ENCODE measurements at regions not wholly inside any gene's neighbourhood (a gene's known extent, or its start where the extent isn't known, plus 50 kb on each side); places are given as distances from the start of the nearest gene placed in this dataset.

DNA sequence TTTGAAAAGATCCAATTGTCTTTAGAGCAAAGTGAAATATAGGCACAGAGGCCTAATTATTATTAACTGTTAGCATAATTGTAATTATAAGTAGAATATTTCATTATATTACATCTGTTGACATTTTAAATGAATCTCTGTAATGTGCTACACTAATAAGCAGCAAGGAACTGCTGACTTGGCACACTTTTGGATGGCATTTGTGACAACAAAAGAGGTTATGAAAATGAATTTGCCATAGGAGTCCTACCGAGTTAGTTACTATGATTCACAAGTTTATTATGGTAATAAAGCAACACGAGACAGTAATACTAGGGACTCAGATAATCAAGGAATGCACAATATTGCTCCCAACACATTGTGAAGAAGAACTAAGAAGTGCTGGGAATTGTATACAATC is 213.8 kb upstream of the PCDH9 start:
- TF ChIP-seq, protein P1, sequence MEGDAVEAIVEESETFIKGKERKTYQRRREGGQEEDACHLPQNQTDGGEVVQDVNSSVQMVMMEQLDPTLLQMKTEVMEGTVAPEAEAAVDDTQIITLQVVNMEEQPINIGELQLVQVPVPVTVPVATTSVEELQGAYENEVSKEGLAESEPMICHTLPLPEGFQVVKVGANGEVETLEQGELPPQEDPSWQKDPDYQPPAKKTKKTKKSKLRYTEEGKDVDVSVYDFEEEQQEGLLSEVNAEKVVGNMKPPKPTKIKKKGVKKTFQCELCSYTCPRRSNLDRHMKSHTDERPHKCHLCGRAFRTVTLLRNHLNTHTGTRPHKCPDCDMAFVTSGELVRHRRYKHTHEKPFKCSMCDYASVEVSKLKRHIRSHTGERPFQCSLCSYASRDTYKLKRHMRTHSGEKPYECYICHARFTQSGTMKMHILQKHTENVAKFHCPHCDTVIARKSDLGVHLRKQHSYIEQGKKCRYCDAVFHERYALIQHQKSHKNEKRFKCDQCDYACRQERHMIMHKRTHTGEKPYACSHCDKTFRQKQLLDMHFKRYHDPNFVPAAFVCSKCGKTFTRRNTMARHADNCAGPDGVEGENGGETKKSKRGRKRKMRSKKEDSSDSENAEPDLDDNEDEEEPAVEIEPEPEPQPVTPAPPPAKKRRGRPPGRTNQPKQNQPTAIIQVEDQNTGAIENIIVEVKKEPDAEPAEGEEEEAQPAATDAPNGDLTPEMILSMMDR (IDR thresholded peaks at IDR 0.05), result no peak
- TF ChIP-seq POLR2AphosphoS5 (IDR thresholded peaks at IDR 0.05) (no peak), POLR2A (IDR thresholded peaks at IDR 0.05) (no peak)

Data from sigmoid colon (tissue), 4 donors.